Adrenal gland (tissue), 5 donors: ENCODE measurements at regions not wholly inside any gene's neighbourhood (a gene's known extent, or its start where the extent isn't known, plus 50 kb on each side); places are given as distances from the start of the nearest gene placed in this dataset.

Source experiments
- POLR2A ChIP-seq, 2 donors: fragments of 450-650 bp; IDR thresholded peaks; one replicate each; pipeline ENCODE4 v1.6.1; 2017; ENCODE audit warnings: antibody characterized with exemption in 2 of 2, mild to moderate bottlenecking in 2 of 2, moderate library complexity in 1 of 2
- TF ChIP-seq, protein P1 (sequence below), 6 experiments: fragments of 450-650 bp in 4 of 6; fragments of 200-600 bp in 2 of 6; sonication (generic) in 1 of 6; IDR thresholded peaks; 1 replicate in 5 of 6; 2 replicates in 1 of 6; pipeline versions ENCODE4 v1.5.1 to v1.8.0; 2016 to 2021; ENCODE audit warnings: antibody characterized with exemption in 6 of 6, mild to moderate bottlenecking in 2 of 6, moderate library complexity in 1 of 6
- donor health status: DM: no; HTN: no; CAD: no.

DNA sequence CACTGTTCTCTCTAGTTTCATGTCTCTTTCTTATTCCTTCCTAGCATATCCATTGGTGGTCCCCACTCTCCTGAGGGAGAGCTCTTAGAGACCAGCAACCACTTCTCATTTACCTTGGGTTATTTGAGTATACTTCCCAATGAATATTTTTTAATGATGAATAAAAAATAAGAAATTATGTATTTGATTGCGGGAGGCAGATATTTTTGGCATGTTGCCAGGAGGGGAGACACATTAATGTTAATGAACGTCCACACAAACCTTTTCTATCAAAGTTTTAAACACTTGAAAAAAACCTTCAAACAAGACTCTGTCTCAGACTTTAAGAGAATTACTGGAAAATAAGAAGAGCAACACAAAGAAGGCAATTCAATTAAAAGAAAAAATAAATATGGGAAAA, 260.6 kb upstream of the MAGI2 start:
- TF ChIP-seq, protein P1, sequence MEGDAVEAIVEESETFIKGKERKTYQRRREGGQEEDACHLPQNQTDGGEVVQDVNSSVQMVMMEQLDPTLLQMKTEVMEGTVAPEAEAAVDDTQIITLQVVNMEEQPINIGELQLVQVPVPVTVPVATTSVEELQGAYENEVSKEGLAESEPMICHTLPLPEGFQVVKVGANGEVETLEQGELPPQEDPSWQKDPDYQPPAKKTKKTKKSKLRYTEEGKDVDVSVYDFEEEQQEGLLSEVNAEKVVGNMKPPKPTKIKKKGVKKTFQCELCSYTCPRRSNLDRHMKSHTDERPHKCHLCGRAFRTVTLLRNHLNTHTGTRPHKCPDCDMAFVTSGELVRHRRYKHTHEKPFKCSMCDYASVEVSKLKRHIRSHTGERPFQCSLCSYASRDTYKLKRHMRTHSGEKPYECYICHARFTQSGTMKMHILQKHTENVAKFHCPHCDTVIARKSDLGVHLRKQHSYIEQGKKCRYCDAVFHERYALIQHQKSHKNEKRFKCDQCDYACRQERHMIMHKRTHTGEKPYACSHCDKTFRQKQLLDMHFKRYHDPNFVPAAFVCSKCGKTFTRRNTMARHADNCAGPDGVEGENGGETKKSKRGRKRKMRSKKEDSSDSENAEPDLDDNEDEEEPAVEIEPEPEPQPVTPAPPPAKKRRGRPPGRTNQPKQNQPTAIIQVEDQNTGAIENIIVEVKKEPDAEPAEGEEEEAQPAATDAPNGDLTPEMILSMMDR (IDR thresholded peaks at IDR 0.05) = no peak
- TF ChIP-seq POLR2A (IDR thresholded peaks at IDR 0.05) = no peak
